ENCODE measurements at regions not wholly inside any gene's neighbourhood (a gene's known extent, or its start where the extent isn't known, plus 50 kb on each side); places are given as distances from the start of the nearest gene placed in this dataset.

GRCh38 chr17:55843785-55844184, 92.9 kb downstream of the PCTP start:
- DNase-seq (ENCODE audit: extremely low spot score), result no peak
- 96% methylated on average over 3 of the region's 3 CpGs for WGBS
- intact Hi-C loops (cut with DNase I), result loop anchor here (10.0 kb wide), 1 partner anchor 471 kb away; no protein-coding TSS in a partner anchor
- H3K36me3 ChIP-seq, result no peaks in the 10 kb centered on the region
- H3K27me3 ChIP-seq, result no peaks in the 10 kb centered on the region
- H3K27ac ChIP-seq (replicated peaks in 1 of 4), result no peak overlapping the region
- TF ChIP-seq EP300 (IDR thresholded peaks at IDR 0.05), result no peak
- no peak for TF ChIP-seq POLR2AphosphoS5 (IDR thresholded peaks at IDR 0.05)
- TF ChIP-seq CTCF (IDR thresholded peaks at IDR 0.05), result no peak
- no peak for TF ChIP-seq POLR2A (IDR thresholded peaks at IDR 0.05; ENCODE audit: low read depth)
- H3K4me3 ChIP-seq, result no peak overlapping the region
- H3K9me3 ChIP-seq, result no peaks in the 10 kb centered on the region
- H3K4me1 ChIP-seq, result peaks cover 6 to 9% (median 6%) of the 10 kb centered on the region in 4 donors

GRCh38 chr17:55845385-55845784, 94.5 kb downstream of the PCTP start:
- Histone ChIP-seq H3K4me3 (peak overlapping the region; percentile 13 to 51 (median 34)), H3K9me3 (no peaks in the 10 kb centered on the region), H3K4me1 (peaks cover 6 to 9% (median 6%) of the 10 kb centered on the region in 4 donors), H3K27ac (replicated peaks in 1 of 4) (no peak overlapping the region), H3K27me3 (no peaks in the 10 kb centered on the region), H3K36me3 (no peaks in the 10 kb centered on the region)
- 1% methylated on average over 22 of the region's 32 CpGs for WGBS
- TF ChIP-seq CTCF (IDR thresholded peaks at IDR 0.05) (peak in 2 of 3 experiments; percentile 55 to 62), POLR2AphosphoS5 (IDR thresholded peaks at IDR 0.05) (no peak)
- intact Hi-C loops (cut with DNase I), result loop anchor here (10.0 kb wide), 1 partner anchor 469 kb away; no protein-coding TSS in a partner anchor
- no peak for DNase-seq (ENCODE audit: extremely low spot score)

- Histone ChIP-seq H3K4me1 (peaks cover 6 to 9% (median 6%) of the 10 kb centered on the region in 4 donors), H3K36me3 (no peaks in the 10 kb centered on the region), H3K9me3 (no peaks in the 10 kb centered on the region), H3K27ac (replicated peaks in 1 of 4) (no peak overlapping the region), H3K4me3 (no peak overlapping the region), H3K27me3 (no peaks in the 10 kb centered on the region)
- DNase-seq (ENCODE audit: extremely low spot score), result no peak
- TF ChIP-seq EP300 (IDR thresholded peaks at IDR 0.05), result no peak
- no peak for TF ChIP-seq POLR2AphosphoS5 (IDR thresholded peaks at IDR 0.05)
- no peak for TF ChIP-seq CTCF (IDR thresholded peaks at IDR 0.05)
- no peak for TF ChIP-seq POLR2A (IDR thresholded peaks at IDR 0.05; ENCODE audit: low read depth)
- intact Hi-C loops (cut with DNase I), result loop anchor here (10.0 kb wide), 1 partner anchor 468 kb away; no protein-coding TSS in a partner anchor
Measured at GRCh38 chr17:55846745-55847144, 95.9 kb downstream of the PCTP start.

GRCh38 chr17:55852734-55853133, 101.9 kb downstream of the PCTP start:
- intact Hi-C loops (cut with DNase I), result loop anchor here (5.0 kb wide), 1 partner anchor 440 kb away; no protein-coding TSS in a partner anchor
- DNase-seq (ENCODE audit: extremely low spot score), result no peak
- TF ChIP-seq CTCF (IDR thresholded peaks at IDR 0.05) (no peak), POLR2AphosphoS5 (IDR thresholded peaks at IDR 0.05) (no peak), POLR2A (IDR thresholded peaks at IDR 0.05; ENCODE audit: low read depth) (no peak), EP300 (IDR thresholded peaks at IDR 0.05) (no peak)
- Histone ChIP-seq H3K4me3 (no peak overlapping the region), H3K4me1 (no peaks in the 10 kb centered on the region), H3K27ac (replicated peaks in 1 of 4) (no peak overlapping the region), H3K9me3 (no peaks in the 10 kb centered on the region), H3K36me3 (no peaks in the 10 kb centered on the region), H3K27me3 (no peaks in the 10 kb centered on the region)

- Histone ChIP-seq H3K9me3 (no peaks in the 10 kb centered on the region), H3K36me3 (no peaks in the 10 kb centered on the region), H3K4me3 (no peak overlapping the region), H3K27me3 (no peaks in the 10 kb centered on the region), H3K4me1 (peaks cover 0 to 7% (median 0%) of the 10 kb centered on the region in 4 donors), H3K27ac (replicated peaks in 1 of 4) (no peak overlapping the region)
- 40% methylated on average over 2 of the region's 2 CpGs for WGBS
- no peak for DNase-seq (ENCODE audit: extremely low spot score)
- TF ChIP-seq CTCF (IDR thresholded peaks at IDR 0.05) (no peak), EP300 (IDR thresholded peaks at IDR 0.05) (no peak), POLR2AphosphoS5 (IDR thresholded peaks at IDR 0.05) (no peak), POLR2A (IDR thresholded peaks at IDR 0.05; ENCODE audit: low read depth) (no peak)
- intact Hi-C loops (cut with DNase I), result no loop called here
Measured at GRCh38 chr17:55859301-55859795, 108.5 kb downstream of the PCTP start.
